ENCODE measurements at regions not wholly inside any gene's neighbourhood (a gene's known extent, or its start where the extent isn't known, plus 50 kb on each side); places are given as distances from the start of the nearest gene placed in this dataset.

GRCh38 chr17:77687417-77687816 lies 271.1 kb upstream of the TNRC6C start:
- no peak for DNase-seq

GRCh38 chr17:77687921-77688320 lies 270.6 kb upstream of the TNRC6C start:
- DNase-seq: no peak

GRCh38 chr17:77688369-77688768 lies 270.1 kb upstream of the TNRC6C start:
- no peak for DNase-seq

- no peak for DNase-seq
Observed at GRCh38 chr17:77690271-77691161, 268.0 kb upstream of the TNRC6C start.

GRCh38 chr17:77691216-77692085 lies 267.1 kb upstream of the TNRC6C start:
- DNase-seq: no peak

GRCh38 chr17:77692571-77693161 lies 265.8 kb upstream of the TNRC6C start:
- DNase-seq: no peak

- DNase-seq: no peak
Observed at GRCh38 chr17:77693301-77693700, 265.2 kb upstream of the TNRC6C start.

GRCh38 chr17:77693776-77694175 lies 264.7 kb upstream of the TNRC6C start:
- DNase-seq: no peak

- DNase-seq: no peak
Observed at GRCh38 chr17:77694391-77695363, 263.8 kb upstream of the TNRC6C start.

- peak in 1 of 14 donors; percentile 5 for DNase-seq
Observed at GRCh38 chr17:77695386-77695785, 263.1 kb upstream of the TNRC6C start.

GRCh38 chr17:77696151-77696720 lies 262.3 kb upstream of the TNRC6C start:
- no peak for DNase-seq

GRCh38 chr17:77696721-77697460 lies 261.6 kb upstream of the TNRC6C start:
- DNase-seq: peak in 3 of 14 donors; percentile 7 to 81 (median 15)

GRCh38 chr17:77697480-77698400 lies 260.8 kb upstream of the TNRC6C start:
- DNase-seq: no peak

GRCh38 chr17:77698903-77699623 lies 259.4 kb upstream of the TNRC6C start:
- no peak for DNase-seq

GRCh38 chr17:77700165-77700881 lies 258.2 kb upstream of the TNRC6C start:
- DNase-seq: no peak

- no peak for DNase-seq
Observed at GRCh38 chr17:77701996-77702395, 256.5 kb upstream of the TNRC6C start.

GRCh38 chr17:77704048-77704815 lies 254.3 kb upstream of the TNRC6C start:
- DNase-seq: no peak

Measured in C1 segment of cervical spinal cord (tissue), 14 donors.